GM18519 (cell line): ENCODE measurements at regions not wholly inside any gene's neighbourhood (a gene's known extent, or its start where the extent isn't known, plus 50 kb on each side); places are given as distances from the start of the nearest gene placed in this dataset.
"Not testable (repeated sequence)": the region's sequence is repeated elsewhere in the genome, so short reads cannot be mapped to it uniquely, and the experiment has no call there.

Source experiments
- ATAC-seq: cut with Tn5 transposase; IDR thresholded peaks from one replicate; pipeline ENCODE4 v1.9.1; 2021; ENCODE audit warnings: mild to moderate bottlenecking, moderate library complexity; ENCODE audit not compliant: unreplicated experiment, low FRiP score

- not testable (repeated sequence) for ATAC-seq
These were observed 178.5 kb downstream of the NPIPB11 start for GRCh38 chr16:29227751-29228663.

DNA sequence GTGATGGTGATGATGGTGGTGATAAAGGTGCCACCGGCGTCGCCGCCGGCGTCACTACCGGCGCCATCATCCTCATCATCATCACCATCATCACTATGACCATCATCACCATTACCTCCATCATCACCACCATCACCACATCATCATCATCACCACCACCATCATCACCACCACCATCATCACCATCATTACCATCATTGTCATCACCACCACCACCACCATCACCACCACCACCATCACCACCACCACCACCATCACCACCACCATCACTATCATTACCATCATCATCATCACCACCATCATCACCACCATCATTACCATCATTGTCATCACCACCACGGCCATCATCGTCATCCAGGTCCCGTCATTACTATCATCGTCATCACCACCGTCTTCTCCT lies 179.7 kb downstream of the NPIPB11 start:
- no peak for ATAC-seq

GRCh38 chr16:29224675-29225074 lies 181.8 kb downstream of the NPIPB11 start:
- ATAC-seq: not testable (repeated sequence)

DNA sequence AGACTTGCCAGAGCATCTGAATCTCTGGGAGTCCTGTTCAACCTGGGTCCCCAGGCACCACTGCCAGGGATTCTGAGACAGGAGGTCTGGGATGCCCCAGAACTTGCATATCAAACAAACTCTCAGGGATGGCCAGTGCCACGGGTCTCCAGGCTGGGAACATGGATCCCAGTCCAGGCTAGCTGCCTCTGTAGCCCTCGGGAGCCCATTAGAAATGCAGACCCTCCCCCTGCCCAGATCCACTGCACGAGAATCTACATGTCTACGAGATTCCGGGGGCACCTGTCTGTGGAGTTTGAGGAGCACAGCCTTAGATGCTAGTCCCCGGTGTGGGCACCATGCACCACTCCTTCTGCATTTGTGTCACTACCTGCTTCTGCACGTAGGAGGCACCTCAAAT lies 183.9 kb downstream of the NPIPB11 start:
- not testable (repeated sequence) for ATAC-seq

GRCh38 chr16:29222008-29222407 lies 184.5 kb downstream of the NPIPB11 start:
- ATAC-seq: not testable (repeated sequence)

- ATAC-seq: not testable (repeated sequence)
These were observed 185.1 kb downstream of the NPIPB11 start for GRCh38 chr16:29221281-29221955.

DNA sequence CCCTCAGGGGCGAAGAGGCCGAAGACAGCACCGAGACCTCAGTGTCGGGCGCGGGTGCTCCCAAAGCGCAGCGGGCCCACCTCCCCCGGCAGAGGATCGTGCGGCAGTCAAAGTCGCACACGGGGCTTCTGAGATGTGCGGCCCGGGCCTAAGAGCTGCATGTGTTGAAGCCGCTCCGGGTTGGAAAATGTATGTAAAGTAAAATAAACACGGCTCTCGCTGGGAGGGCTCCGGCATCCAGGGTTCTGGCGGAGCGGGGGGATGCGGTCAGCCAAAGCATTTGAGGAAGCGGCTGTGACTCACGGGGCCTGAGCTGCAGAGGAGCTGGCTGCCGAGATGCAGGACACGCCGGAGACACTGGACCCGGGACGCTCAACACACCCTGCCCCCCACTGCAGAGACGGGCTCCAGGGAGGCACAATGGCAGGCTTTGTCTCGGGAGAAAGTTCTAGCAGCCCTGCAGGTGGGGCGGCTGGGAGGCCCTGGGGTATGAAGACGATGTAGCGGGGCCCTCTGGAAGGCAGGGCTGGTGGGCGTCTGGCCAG lies 185.8 kb downstream of the NPIPB11 start:
- ATAC-seq: not testable (repeated sequence)

DNA sequence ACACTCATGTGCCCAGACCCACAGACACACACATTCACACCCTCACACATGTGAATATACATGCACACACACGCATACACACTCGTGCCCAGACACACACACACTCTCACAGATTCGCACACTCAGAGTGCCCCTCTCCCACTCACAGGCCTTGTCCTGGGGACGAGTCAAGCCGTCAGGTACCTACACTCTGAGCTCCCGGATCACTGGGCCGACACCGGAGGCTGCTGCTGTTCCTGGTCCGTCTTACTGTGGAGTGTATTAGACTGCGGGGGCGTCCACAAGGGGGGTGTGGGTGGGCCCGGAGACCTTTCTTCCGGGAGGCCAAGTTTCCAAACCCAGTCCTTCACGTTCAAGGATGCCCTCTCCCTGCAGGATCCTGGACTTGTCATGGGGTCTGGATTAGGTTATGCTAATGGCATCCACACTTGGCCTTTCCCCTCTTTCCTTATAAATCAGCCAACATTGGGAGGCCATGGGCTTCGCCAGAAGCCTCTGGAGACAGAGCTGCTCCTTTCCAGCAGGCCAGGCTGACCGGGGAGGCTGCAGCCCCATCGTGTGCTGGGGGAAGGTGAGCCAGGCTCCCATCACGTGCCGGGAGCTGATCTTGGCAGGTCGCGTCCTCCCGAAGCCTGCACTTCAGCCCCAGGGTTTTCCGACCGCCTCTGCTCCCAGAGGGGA lies 186.4 kb downstream of the NPIPB11 start:
- not testable (repeated sequence) for ATAC-seq

DNA sequence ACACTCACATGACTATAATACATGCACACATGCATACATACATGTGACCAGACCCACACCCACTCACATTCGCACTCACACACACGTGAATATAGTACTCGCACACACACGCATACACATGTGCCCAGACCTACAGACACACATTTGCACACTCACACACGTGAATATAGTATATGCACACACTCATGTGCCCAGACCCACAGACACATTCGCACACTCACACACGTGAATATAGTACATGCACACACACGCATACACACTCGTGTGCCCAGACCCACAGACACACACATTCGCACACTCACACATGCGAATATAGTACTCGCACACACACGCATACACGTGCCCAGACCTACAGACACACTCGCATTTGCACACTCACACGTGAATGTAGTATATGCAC lies 186.9 kb downstream of the NPIPB11 start:
- not testable (repeated sequence) for ATAC-seq

GRCh38 chr16:29218649-29219048 lies 187.9 kb downstream of the NPIPB11 start:
- not testable (repeated sequence) for ATAC-seq

- ATAC-seq: not testable (repeated sequence)
These were observed 188.3 kb downstream of the NPIPB11 start for GRCh38 chr16:29218171-29218570.

GRCh38 chr16:29217752-29218126 lies 188.8 kb downstream of the NPIPB11 start:
- ATAC-seq: not testable (repeated sequence)

DNA sequence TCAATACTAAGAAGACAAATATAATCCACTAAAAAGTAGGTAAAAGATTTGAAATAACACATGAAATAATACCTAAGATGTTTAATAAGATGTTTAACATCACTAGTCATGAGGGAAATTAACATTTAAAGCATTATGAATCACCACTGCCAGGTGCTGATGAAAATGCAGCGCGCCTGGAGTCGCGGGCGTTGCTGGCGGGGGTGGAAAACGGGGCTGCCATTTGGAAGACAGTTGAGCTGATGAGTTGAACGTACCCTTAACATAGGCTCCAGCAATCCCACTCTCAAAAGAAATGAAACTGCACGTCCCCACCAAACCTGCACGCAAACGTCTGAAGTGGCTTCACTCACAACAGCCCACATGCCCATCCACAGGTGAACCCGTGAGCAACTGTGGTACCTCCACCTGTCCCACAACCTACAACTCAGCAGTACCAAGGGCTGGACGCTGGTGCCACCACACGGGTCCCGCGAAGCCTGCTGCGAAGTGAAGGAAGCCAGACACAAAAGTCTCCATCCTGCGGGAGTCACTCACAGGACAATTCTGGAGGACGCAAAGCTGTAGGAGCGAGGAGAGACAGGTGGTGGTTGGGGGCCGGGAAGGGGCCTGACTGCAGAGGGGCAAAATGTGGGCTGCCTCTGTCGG lies 189.3 kb downstream of the NPIPB11 start:
- ATAC-seq: not testable (repeated sequence)

- not testable (repeated sequence) for ATAC-seq
These were observed 192.7 kb downstream of the NPIPB11 start for GRCh38 chr16:29213770-29214169.

DNA sequence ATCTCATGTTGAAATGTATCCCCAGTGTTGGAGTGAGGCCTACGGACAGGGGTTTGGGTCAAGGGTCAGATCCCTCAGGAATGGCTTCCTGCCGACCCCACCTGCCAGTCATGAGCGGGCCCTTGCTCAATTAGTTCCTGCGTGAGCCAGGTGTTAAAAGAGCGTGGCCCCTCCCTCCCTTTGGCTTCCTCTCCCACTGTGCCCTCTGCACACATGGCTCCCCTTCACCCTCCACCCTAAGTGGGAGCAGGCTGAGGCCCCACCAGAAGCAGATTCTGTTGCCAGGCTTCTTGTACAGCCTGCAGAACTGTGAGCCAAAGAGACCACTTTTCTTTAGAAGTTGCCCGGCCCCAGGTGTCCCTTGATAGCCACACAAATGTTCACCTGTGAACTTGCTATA lies 193.3 kb downstream of the NPIPB11 start:
- ATAC-seq: not testable (repeated sequence)

DNA sequence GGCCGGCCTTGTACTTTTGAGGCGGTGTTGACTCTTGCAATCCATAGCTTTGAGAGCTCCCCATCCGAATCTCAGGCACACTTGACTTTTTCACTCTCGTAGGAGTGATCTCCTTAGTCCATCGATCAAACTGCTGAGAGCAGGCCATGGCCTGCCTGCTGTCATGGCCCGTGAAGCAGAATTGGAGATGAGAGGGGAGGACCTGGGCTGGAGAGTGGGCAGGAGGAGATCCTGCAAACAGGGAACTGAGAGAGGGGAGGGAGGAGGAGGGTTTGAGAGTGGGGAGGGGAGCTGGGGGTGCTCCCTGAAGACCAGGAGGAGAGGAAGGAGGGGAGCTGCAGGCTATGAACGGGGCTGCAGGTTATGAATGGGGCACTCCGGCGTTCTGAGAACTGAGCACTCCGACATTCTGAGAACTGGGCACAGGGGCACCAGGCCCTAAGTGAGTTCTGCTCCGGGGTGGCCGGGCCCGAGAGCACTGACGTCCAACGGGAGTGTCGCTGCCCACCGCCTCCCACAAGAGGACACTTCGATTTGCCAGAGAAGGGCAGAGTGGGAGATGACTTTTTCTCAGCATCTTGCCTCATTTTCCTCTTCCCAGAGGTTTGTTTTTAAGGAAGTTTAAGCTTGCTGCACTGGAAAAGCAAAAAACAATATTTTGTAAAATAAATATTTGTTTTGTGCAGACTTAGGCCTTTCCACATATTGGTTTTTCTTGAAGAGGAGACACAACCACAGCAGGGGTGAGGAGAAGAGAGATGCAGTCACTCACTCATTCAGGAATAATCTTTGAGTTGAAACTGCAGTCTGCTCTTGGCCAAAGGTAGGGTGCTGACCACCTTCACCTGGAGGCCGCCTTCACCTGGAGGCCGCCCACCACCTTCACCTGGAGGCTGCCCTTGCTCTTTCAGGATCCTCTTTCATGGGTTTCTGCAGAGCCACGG lies 194.2 kb downstream of the NPIPB11 start:
- ATAC-seq: not testable (repeated sequence)

DNA sequence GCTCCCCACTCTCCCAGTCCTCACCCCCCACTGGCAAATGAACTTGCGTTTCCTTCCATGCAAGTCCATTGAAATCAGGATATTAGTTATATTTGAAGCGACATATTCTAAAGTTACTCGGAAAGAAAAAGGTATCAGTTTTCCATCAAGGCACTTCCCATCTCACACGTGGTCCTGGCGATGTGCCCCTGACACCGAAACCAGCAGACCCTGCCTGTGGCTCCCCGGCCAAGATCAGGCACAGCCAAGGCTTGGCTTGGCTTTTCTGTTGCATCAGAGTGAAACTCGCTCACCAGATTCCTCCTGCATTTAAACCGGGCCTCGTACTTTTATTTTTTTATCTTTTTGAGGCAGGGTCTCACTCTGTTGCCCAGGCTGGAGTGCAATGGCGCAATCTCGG lies 195.1 kb downstream of the NPIPB11 start:
- not testable (repeated sequence) for ATAC-seq

DNA sequence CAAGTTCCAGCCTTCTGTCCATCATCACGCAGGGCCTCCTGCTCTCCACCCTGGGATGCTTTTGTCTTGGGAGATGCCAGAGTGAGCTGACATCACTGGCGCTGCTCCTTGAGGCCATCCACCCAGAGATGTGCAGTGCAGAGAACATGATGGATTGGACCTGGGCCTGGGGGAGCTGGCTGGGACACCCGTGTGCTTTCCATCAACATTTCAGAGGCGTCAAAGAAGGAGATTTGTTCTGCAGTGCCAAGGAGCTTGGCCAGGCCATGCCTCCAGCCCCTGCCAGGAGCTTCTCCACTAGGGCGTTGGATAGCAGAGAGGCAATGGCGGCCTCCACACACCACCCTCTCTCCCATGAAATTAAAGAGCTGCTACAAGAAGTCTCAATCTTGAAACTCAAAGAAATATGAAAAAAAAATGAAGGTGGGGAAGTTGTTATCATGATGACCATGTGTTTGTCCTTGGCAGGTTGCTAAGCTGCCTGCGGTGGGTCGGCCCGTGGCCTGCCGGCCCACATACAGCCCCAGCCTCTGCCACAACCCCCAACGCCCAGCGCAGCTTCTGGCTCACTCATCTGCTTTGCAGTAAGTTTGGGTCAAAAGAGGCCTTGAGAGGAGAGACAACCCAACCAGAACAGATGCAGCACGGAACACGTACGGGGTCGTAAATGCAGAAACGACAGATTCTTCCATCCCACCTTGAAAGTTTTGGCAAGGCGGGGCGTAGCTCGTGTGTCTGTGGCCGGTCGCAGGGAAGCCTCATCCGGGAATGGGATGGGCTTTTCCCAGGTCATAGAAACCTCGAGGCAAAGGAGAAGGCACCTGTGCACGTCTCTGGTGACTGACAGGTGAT lies 196.0 kb downstream of the NPIPB11 start:
- not testable (repeated sequence) for ATAC-seq
